ENCODE measurements at regions not wholly inside any gene's neighbourhood (a gene's known extent, or its start where the extent isn't known, plus 50 kb on each side); places are given as distances from the start of the nearest gene placed in this dataset.

GRCh38 chr17:12445331-12445730 lies 220.4 kb upstream of the MYOCD start:
- no peaks in the 10 kb centered on the region for H3K23me2 ChIP-seq (ENCODE audit: insufficient read length, low read depth, low read length, poor library complexity, severe bottlenecking)
- WGBS (ENCODE audit: extremely low coverage, insufficient read length, low lambda C conversion rate) = no CpG with 5 or more reads among the region's 1 CpG
- Mint-ChIP-seq H3K4me1 (no peaks in the 10 kb centered on the region), H3K27me3 (ENCODE audit: low read depth) (no peaks in the 10 kb centered on the region), H3K4me3 (no peak overlapping the region), H3K36me3 (ENCODE audit: insufficient read depth in 1 of 3, low read depth in 3 of 3) (peaks cover 3 to 5% (median 3%) of the 10 kb centered on the region in 3 experiments; a peak in 5 of 7 replicates), H3K27ac (peak overlapping the region in 1 of 3 experiments; percentile 24; a peak in 1 of 7 replicates), H3K9me3 (peaks cover 12 to 17% of the 10 kb centered on the region in 2 experiments)
- H2AFZ ChIP-seq (ENCODE audit: low read length) = no peak overlapping the region
- H3T11ph ChIP-seq (ENCODE audit: low read length) = no peak overlapping the region
- no peaks in the 10 kb centered on the region for H3K79me2 ChIP-seq (ENCODE audit: insufficient read depth, low read length)
- no peak overlapping the region for H2BK5ac ChIP-seq (ENCODE audit: insufficient read length, low read length)
- no peaks in the 10 kb centered on the region for H3K79me1 ChIP-seq (ENCODE audit: insufficient read depth, low read depth, low read length, poor library complexity, severe bottlenecking)
- no peak overlapping the region for H2BK12ac ChIP-seq (ENCODE audit: insufficient read length, low read depth, low read length)
- no peak overlapping the region for H4K91ac ChIP-seq (ENCODE audit: insufficient read length, low read depth, low read length)
- no peak overlapping the region for H3K9ac ChIP-seq (ENCODE audit: extremely low read depth, insufficient read length, low read length)
- H2AK5ac ChIP-seq (ENCODE audit: insufficient read length, low read length) = no peak overlapping the region
- no peaks in the 10 kb centered on the region for H3K4me1 ChIP-seq (ENCODE audit: insufficient read depth, low read length)
- H3K4ac ChIP-seq (ENCODE audit: low read depth, low read length) = no peak overlapping the region
- no peaks in the 10 kb centered on the region for H4K20me1 ChIP-seq (ENCODE audit: control insufficient read depth, insufficient read depth, insufficient read length)
- H3K9me3 ChIP-seq (ENCODE audit: control insufficient read depth, low read depth, low read length) = no peaks in the 10 kb centered on the region
- no peak overlapping the region for H4K5ac ChIP-seq (ENCODE audit: insufficient read length, low read depth, low read length)
- no peak overlapping the region for H3K4me2 ChIP-seq (ENCODE audit: insufficient read depth, insufficient read length, low read length)
- TF ChIP-seq, protein P1, sequence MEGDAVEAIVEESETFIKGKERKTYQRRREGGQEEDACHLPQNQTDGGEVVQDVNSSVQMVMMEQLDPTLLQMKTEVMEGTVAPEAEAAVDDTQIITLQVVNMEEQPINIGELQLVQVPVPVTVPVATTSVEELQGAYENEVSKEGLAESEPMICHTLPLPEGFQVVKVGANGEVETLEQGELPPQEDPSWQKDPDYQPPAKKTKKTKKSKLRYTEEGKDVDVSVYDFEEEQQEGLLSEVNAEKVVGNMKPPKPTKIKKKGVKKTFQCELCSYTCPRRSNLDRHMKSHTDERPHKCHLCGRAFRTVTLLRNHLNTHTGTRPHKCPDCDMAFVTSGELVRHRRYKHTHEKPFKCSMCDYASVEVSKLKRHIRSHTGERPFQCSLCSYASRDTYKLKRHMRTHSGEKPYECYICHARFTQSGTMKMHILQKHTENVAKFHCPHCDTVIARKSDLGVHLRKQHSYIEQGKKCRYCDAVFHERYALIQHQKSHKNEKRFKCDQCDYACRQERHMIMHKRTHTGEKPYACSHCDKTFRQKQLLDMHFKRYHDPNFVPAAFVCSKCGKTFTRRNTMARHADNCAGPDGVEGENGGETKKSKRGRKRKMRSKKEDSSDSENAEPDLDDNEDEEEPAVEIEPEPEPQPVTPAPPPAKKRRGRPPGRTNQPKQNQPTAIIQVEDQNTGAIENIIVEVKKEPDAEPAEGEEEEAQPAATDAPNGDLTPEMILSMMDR (conservative IDR thresholded peaks at IDR 0.05) = no peak
- no peak overlapping the region for H3K56ac ChIP-seq (ENCODE audit: insufficient read length, low read depth, low read length)
- H2BK120ac ChIP-seq (ENCODE audit: low read depth, low read length, poor library complexity, severe bottlenecking) = no peak overlapping the region
- H4K8ac ChIP-seq (replicated peaks; ENCODE audit: insufficient read length, low read depth, low read length) = no peak overlapping the region
- no peak overlapping the region for H3K14ac ChIP-seq (ENCODE audit: insufficient read depth, low read length)
- H3K23ac ChIP-seq (ENCODE audit: insufficient read length, low read depth, low read length) = no peak overlapping the region
- H3K27ac ChIP-seq (ENCODE audit: insufficient read length, low read depth, low read length) = no peak overlapping the region
- no peaks in the 10 kb centered on the region; the same call in 1 of the 2 replicates for H3K27me3 ChIP-seq (ENCODE audit: insufficient read depth, low read length)
- no peak overlapping the region for H2BK15ac ChIP-seq (ENCODE audit: low read depth, low read length)
- DNase-seq = no peak
- no peak overlapping the region for H2BK20ac ChIP-seq (ENCODE audit: low read depth, low read length, poor library complexity, severe bottlenecking)
- H3K18ac ChIP-seq (ENCODE audit: insufficient read length, low read depth, low read length) = no peak overlapping the region

Measured in H9 (cell line).